Endothelial cell of umbilical vein (primary cell): ENCODE measurements at regions not wholly inside any gene's neighbourhood (a gene's known extent, or its start where the extent isn't known, plus 50 kb on each side); places are given as distances from the start of the nearest gene placed in this dataset.

Experiments used
- BruUV-seq: library from RNA; stranded (reverse); fragments of 400-500 nt; replicated peaks from 2 replicates; lab custom pipeline; 2021; lab: Mats Ljungman, UMichigan
- CTCF ChIA-PET: fragments of 300-600, 350-600 bp; sonication (Branson Sonifier 250); formaldehyde crosslinking; loops from one replicate; lab custom pipeline; 2021; ENCODE audit warnings: antibody characterized with exemption, inconsistent platforms; lab: Charles Lee
- POLR2A ChIA-PET: fragments of 300-600, 350-600 bp; sonication (Branson Sonifier 250); formaldehyde crosslinking; loops from one replicate; lab custom pipeline; 2021; ENCODE audit warnings: antibody characterized with exemption, inconsistent platforms; lab: Charles Lee
- DNase-seq: peaks from one replicate; pipeline ENCODE4 v3.0.0-alpha.2; 2011; ENCODE audit warnings: low read depth, low spot score
- FAIRE-seq: peaks from 2 replicates; lab custom pipeline; 2011; peaks lifted over from hg19 to GRCh38; lab: Jason Lieb, UNC
- H2AFZ ChIP-seq: 2 replicates; pipeline ENCODE4 v1.6.0; 2012; ENCODE audit warnings: low read depth, low read length, control low read depth, inconsistent platforms
- H3K27ac ChIP-seq: 2 replicates; pipeline ENCODE4 v1.5.1; 2011; ENCODE audit warnings: low read depth, mild to moderate bottlenecking, control low read depth, low read length, moderate library complexity; ENCODE audit not compliant: insufficient read depth
- H3K27me3 ChIP-seq, 2 experiments: 2 replicates each; pipeline versions ENCODE4 v1.6.0 to v1.6.1; 2011; ENCODE audit warnings: low read length in 2 of 2, mixed read lengths in 1 of 2; ENCODE audit not compliant: control insufficient read depth in 2 of 2, insufficient read depth in 2 of 2
- H3K36me3 ChIP-seq, 2 experiments: 2 replicates in 1 of 2; 3 replicates in 1 of 2; pipeline ENCODE4 v1.5.1; 2011; ENCODE audit warnings: low read length in 2 of 2, mild to moderate bottlenecking in 1 of 2, moderate library complexity in 1 of 2; ENCODE audit not compliant: control insufficient read depth in 2 of 2, insufficient read depth in 2 of 2; ENCODE audit errors: extremely low read depth in 1 of 2
- H3K4me1 ChIP-seq: 3 replicates; pipeline ENCODE4 v1.5.1; 2011; ENCODE audit warnings: mild to moderate bottlenecking, low read length; ENCODE audit not compliant: control insufficient read depth, insufficient read depth; ENCODE audit errors: extremely low read depth
- H3K4me2 ChIP-seq: 2 replicates; pipeline ENCODE4 v1.6.1; 2011; ENCODE audit warnings: low read length, control low read depth, mixed read lengths; ENCODE audit not compliant: insufficient read depth
- H3K4me3 ChIP-seq, 3 experiments: fragments of 200-600 bp in 1 of 3; sonication (generic), shearing (Covaris generic) in 1 of 3; replicated peaks in 1 of 3; 2 replicates each; pipeline ENCODE4 v1.5.1; 2011 to 2016; ENCODE audit warnings: control low read depth in 3 of 3, low read length in 3 of 3, mild to moderate bottlenecking in 2 of 3, inconsistent platforms in 1 of 3, low read depth in 1 of 3, moderate library complexity in 1 of 3; ENCODE audit not compliant: insufficient read depth in 1 of 3
- H3K79me2 ChIP-seq: 2 replicates; pipeline ENCODE4 v1.6.0; 2012; ENCODE audit warnings: low read length, inconsistent platforms; ENCODE audit not compliant: control insufficient read depth, insufficient read depth
- H3K9ac ChIP-seq: replicated peaks from 2 replicates; pipeline ENCODE3; 2011; ENCODE audit warnings: low read length, control low read depth; ENCODE audit not compliant: insufficient read depth; ENCODE audit errors: extremely low read depth
- H3K9me1 ChIP-seq: replicated peaks from 3 replicates; pipeline ENCODE4 v1.6.0; 2011; ENCODE audit warnings: mild to moderate bottlenecking, low read length; ENCODE audit not compliant: control insufficient read depth, insufficient read depth; ENCODE audit errors: extremely low read depth
- H3K9me3 ChIP-seq: replicated peaks from 2 replicates; pipeline ENCODE4 v1.5.1; 2012; ENCODE audit warnings: low read length, inconsistent platforms; ENCODE audit not compliant: control insufficient read depth, insufficient read depth
- H4K20me1 ChIP-seq: replicated peaks from 2 replicates; pipeline ENCODE3; 2011; ENCODE audit warnings: mild to moderate bottlenecking, low read length; ENCODE audit not compliant: control insufficient read depth, insufficient read depth; ENCODE audit errors: extremely low read depth
- CTCF ChIP-seq, 2 donors: IDR thresholded peaks; 1 replicate in 1 of 2; 2 replicates in 1 of 2; pipeline ENCODE4 v1.5.1; 2011; ENCODE audit warnings: low read length in 2 of 2, mild to moderate bottlenecking in 2 of 2, moderate library complexity in 2 of 2, control low read depth in 1 of 2, inconsistent platforms in 1 of 2, low read depth in 1 of 2; ENCODE audit not compliant: insufficient read depth in 1 of 2; ENCODE audit errors: extremely low read depth in 1 of 2
- EZH2 ChIP-seq: IDR thresholded peaks from 2 replicates; pipeline ENCODE4 v1.6.1; 2012; ENCODE audit warnings: borderline replicate concordance, low read depth, mild to moderate bottlenecking, moderate library complexity, low read length, inconsistent platforms; ENCODE audit not compliant: severe bottlenecking
- FOS ChIP-seq: IDR thresholded peaks from 2 replicates; pipeline ENCODE4 v1.6.1; 2011; ENCODE audit warnings: mild to moderate bottlenecking, low read length, moderate library complexity, borderline replicate concordance; ENCODE audit not compliant: insufficient read depth
- GATA2 ChIP-seq: IDR thresholded peaks from 2 replicates; pipeline ENCODE4 v1.7.0; 2011; ENCODE audit warnings: low read depth, mild to moderate bottlenecking, moderate library complexity, mixed read lengths, low read length; ENCODE audit not compliant: insufficient read length, insufficient read depth
- JUN ChIP-seq: IDR thresholded peaks from 2 replicates; pipeline ENCODE4 v1.6.1; 2011; ENCODE audit warnings: borderline replicate concordance, low read depth; ENCODE audit not compliant: insufficient read length, insufficient read depth
- MAX ChIP-seq: IDR thresholded peaks from 2 replicates; pipeline ENCODE4 v1.6.1; 2011; ENCODE audit not compliant: insufficient read depth, insufficient read length
- MYC ChIP-seq: IDR thresholded peaks from one replicate; pipeline ENCODE4 v1.6.1; 2011; ENCODE audit warnings: mild to moderate bottlenecking, low read depth, low read length
- POLR2A ChIP-seq: IDR thresholded peaks from 2 replicates; pipeline ENCODE4 v1.6.1; 2012; ENCODE audit warnings: low read depth, mild to moderate bottlenecking, control low read depth, low read length
- POLR2AphosphoS5 ChIP-seq: IDR thresholded peaks from 2 replicates; pipeline ENCODE4 v1.6.1; 2012; ENCODE audit warnings: low read depth, mild to moderate bottlenecking, control low read depth, low read length, moderate library complexity; ENCODE audit not compliant: insufficient read depth
- dilution Hi-C: fragments of 300-500 bp; cut with MboI; formaldehyde crosslinking; loops from one replicate; pipeline ENCODE4 v1.15.0; 2019; ENCODE audit warnings: low sequenced_read_pairs; ENCODE audit not compliant: extremely low pct_ligation_motif_present
- intact Hi-C: fragments of 100-400 bp; cut with micrococcal nuclease; formaldehyde crosslinking; loops from one replicate; pipeline ENCODE4 v1.10.0; 2022

GRCh38 chr1:201746156-201746555 lies 82.8 kb upstream of the IPO9 start:
- Histone ChIP-seq H3K4me2 (no peak overlapping the region), H3K9ac (no peak overlapping the region), H2AFZ (no peak overlapping the region), H3K36me3 (no peaks in the 10 kb centered on the region), H3K4me1 (peaks cover 51% of the 10 kb centered on the region), H3K27ac (no peak overlapping the region), H3K27me3 (no peaks in the 10 kb centered on the region), H3K4me3 (no peak overlapping the region), H4K20me1 (no peaks in the 10 kb centered on the region), H3K9me1 (no peaks in the 10 kb centered on the region), H3K79me2 (peaks cover 75% of the 10 kb centered on the region), H3K9me3 (no peaks in the 10 kb centered on the region)
- TF ChIP-seq MYC: no peak
- no peak for TF ChIP-seq EZH2
- TF ChIP-seq POLR2AphosphoS5: no peak
- TF ChIP-seq CTCF (IDR thresholded peaks at IDR 0.05; ENCODE audit: extremely low read depth in 1 of 2, insufficient read depth in 1 of 2, low read depth in 1 of 2, low read length in 2 of 2): no peak
- intact Hi-C loops (no loop called here), dilution Hi-C loops (no loop called here)
- DNase-seq (no peak), FAIRE-seq (no peak)
- ChIA-PET POLR2A (no interaction called here), CTCF (interaction anchor here (0.6 to 14.5 kb wide), 9 partner anchors 20 to 187 kb away, joined by 3 to 139 read pairs (median 4); no protein-coding TSS in a partner anchor)
- BruUV-seq: no TSS peak

- FAIRE-seq (no peak), DNase-seq (no peak)
- TF ChIP-seq POLR2AphosphoS5 (no peak), JUN (no peak), POLR2A (no peak), CTCF (IDR thresholded peaks at IDR 0.05; ENCODE audit: extremely low read depth in 1 of 2, insufficient read depth in 1 of 2, low read depth in 1 of 2, low read length in 2 of 2) (no peak), GATA2 (no peak), FOS (no peak), MYC (no peak), EZH2 (no peak), MAX (no peak)
- intact Hi-C loops (no loop called here), dilution Hi-C loops (no loop called here)
- no peak overlapping the region for H2AFZ ChIP-seq
- H3K36me3 ChIP-seq: no peaks in the 10 kb centered on the region
- peaks cover 53% of the 10 kb centered on the region for H3K4me1 ChIP-seq
- ChIA-PET POLR2A (no interaction called here), CTCF (interaction anchor here (1.0 to 14.5 kb wide), 7 partner anchors 12 to 216 kb away, joined by 3 to 139 read pairs (median 7); no protein-coding TSS in a partner anchor)
- H3K4me3 ChIP-seq: no peak overlapping the region
- no peak overlapping the region for H3K9ac ChIP-seq
- H3K27me3 ChIP-seq: no peaks in the 10 kb centered on the region
- peak overlapping the region; percentile 99 for H3K27ac ChIP-seq
- no peaks in the 10 kb centered on the region for H3K9me1 ChIP-seq
- no peaks in the 10 kb centered on the region for H3K9me3 ChIP-seq
- peaks cover 75% of the 10 kb centered on the region for H3K79me2 ChIP-seq
- H3K4me2 ChIP-seq: no peak overlapping the region
- no TSS peak for BruUV-seq
- H4K20me1 ChIP-seq: no peaks in the 10 kb centered on the region
Measured at GRCh38 chr1:201747261-201747660, 81.7 kb upstream of the IPO9 start.
